ENCODE measurements at regions not wholly inside any gene's neighbourhood (a gene's known extent, or its start where the extent isn't known, plus 50 kb on each side); places are given as distances from the start of the nearest gene placed in this dataset.
A peak's percentile ranks its signal among the peaks of the same experiment; 100 is the strongest.

DNA sequence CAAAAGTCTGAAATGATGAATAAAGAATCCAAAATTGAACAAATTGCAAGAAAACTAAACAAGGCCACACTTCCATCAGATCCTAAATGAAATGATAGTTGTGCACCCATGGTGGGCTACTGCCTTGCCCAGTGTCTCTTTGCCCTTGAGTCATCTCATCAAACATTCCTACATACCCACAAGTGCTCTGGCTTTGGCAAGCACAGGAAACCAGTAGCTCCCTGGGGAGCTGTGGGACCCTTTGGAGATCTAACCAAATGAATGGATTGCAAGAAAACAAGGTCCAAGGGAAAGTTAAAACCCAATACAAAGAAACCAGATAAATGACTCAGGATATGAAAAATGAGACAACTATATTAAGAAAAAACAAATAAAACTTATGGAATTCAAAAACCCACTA, 129.8 kb upstream of the TMEM229A start:
- intact Hi-C loops (cut with micrococcal nuclease) = no loop called here
- ChIA-PET CTCF (interaction anchor here (0.7 to 2.8 kb wide), 4 partner anchors 8 to 622 kb away, joined by 3 to 8 read pairs (median 4); partner anchors contain the start of gene GPR37), POLR2A (no interaction called here)
- Mint-ChIP-seq H3K9me3 (ENCODE audit: unreplicated experiment) (no peaks in the 10 kb centered on the region), H3K4me3 (ENCODE audit: unreplicated experiment) (no peak overlapping the region), H3K4me1 (ENCODE audit: insufficient read depth, unreplicated experiment) (no peaks in the 10 kb centered on the region), H3K27ac (ENCODE audit: low read depth, unreplicated experiment) (no peak overlapping the region), H3K36me3 (ENCODE audit: insufficient read depth, unreplicated experiment) (no peaks in the 10 kb centered on the region), H3K27me3 (ENCODE audit: insufficient read depth, unreplicated experiment) (no peaks in the 10 kb centered on the region)
- TF ChIP-seq, protein P1, sequence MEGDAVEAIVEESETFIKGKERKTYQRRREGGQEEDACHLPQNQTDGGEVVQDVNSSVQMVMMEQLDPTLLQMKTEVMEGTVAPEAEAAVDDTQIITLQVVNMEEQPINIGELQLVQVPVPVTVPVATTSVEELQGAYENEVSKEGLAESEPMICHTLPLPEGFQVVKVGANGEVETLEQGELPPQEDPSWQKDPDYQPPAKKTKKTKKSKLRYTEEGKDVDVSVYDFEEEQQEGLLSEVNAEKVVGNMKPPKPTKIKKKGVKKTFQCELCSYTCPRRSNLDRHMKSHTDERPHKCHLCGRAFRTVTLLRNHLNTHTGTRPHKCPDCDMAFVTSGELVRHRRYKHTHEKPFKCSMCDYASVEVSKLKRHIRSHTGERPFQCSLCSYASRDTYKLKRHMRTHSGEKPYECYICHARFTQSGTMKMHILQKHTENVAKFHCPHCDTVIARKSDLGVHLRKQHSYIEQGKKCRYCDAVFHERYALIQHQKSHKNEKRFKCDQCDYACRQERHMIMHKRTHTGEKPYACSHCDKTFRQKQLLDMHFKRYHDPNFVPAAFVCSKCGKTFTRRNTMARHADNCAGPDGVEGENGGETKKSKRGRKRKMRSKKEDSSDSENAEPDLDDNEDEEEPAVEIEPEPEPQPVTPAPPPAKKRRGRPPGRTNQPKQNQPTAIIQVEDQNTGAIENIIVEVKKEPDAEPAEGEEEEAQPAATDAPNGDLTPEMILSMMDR (IDR thresholded peaks at IDR 0.05; ENCODE audit: unreplicated experiment) = no peak
- no TSS peak for BruUV-seq (replicated peaks)
- DNase-seq (ENCODE audit: unreplicated experiment) = peak; percentile 38

DNA sequence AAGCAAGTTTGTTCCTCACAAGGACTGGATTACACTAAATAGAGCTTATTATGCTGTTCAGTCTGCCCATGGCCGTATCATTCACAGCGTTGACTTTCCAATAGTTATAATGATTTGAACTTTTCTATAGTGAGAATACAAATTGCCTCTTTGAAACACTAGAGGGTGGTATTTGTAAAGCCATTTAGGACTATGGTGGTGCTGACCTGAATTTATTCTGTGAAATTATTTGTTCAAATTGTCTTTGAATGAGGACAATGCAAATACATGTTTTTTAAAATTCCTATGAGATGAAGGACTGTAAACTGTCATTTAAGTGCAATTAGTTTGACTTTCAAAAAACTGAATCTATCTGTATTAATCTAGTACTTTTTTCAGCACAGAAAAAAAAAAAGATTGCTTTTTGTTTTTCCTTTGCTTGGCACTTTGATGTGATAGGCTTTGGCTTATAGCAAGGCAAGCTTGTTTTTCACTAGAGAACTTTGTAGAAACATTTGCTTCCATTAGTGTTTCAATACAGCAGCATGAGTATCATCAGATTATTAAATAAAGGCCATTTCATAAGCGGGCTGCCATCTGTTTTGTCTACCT, 122.7 kb upstream of the TMEM229A start:
- no peaks in the 10 kb centered on the region for H3K27me3 Mint-ChIP-seq (ENCODE audit: insufficient read depth, unreplicated experiment)
- intact Hi-C loops (cut with micrococcal nuclease) = loop anchor here (1.0 to 10.0 kb wide), 5 partner anchors 51 to 701 kb away; partner anchors contain the start of gene GPR37
- no peaks in the 10 kb centered on the region for H3K9me3 Mint-ChIP-seq (ENCODE audit: unreplicated experiment)
- ChIA-PET POLR2A (interaction anchor here (1.1 to 1.8 kb wide), 2 partner anchors 15 to 610 kb away, joined by 3 to 4 read pairs; partner anchors contain the start of gene GPR37), CTCF (interaction anchor here (0.6 to 5.4 kb wide), 32 partner anchors 10 to 774 kb away, joined by 3 to 37 read pairs (median 4); partner anchors contain the start of genes GPR37 and POT1)
- no peak overlapping the region for H3K4me3 Mint-ChIP-seq (ENCODE audit: unreplicated experiment)
- no peak overlapping the region for H3K27ac Mint-ChIP-seq (ENCODE audit: low read depth, unreplicated experiment)
- peak; percentile 40 for DNase-seq (ENCODE audit: unreplicated experiment)
- BruUV-seq (replicated peaks) = no TSS peak
- TF ChIP-seq, protein P1 (IDR thresholded peaks at IDR 0.05; ENCODE audit: unreplicated experiment) = peak; percentile 58
- peaks cover 9% of the 10 kb centered on the region for H3K4me1 Mint-ChIP-seq (ENCODE audit: insufficient read depth, unreplicated experiment)
- no peaks in the 10 kb centered on the region for H3K36me3 Mint-ChIP-seq (ENCODE audit: insufficient read depth, unreplicated experiment)

DNA sequence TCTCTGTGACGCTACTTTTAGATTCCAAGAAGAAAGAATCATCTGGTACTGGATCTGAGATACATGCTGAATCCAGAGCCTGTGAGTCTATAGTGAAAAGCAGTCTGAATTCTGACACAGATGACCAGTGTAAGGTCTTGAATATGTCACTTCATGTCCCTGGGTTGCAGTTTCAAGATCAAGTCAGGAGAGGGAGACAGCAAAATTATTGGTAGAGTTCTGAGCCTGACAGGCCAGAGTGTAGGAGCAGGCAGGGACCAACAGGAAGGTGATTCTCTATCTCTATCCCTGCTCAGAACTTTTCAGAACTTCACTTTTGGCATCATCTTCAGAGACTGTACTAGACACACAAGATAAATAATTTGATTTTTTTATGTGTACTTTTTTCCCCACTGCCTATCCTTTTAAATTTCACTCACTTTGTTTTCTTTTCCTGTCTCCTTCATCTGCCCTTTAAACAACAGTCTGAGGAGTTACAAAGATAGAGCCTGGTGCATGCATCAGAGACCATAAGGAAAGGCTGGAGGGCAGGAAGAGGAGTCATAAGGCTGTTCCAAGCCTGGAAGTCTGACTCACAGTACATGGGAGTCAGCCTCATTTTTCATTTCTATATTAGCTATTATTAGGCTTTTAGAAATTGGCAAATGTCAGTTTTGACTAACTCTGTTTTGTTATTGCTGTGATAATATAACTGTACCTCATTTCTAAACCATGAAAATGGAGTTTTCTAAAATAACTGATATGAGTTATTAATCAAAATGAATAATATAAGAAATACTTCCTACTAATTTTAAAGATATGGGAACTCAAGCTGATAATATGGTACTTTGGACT, 120.2 kb upstream of the TMEM229A start:
- intact Hi-C loops (cut with micrococcal nuclease) = loop anchor here (2.0 to 10.0 kb wide), 2 partner anchors 48 to 356 kb away; no protein-coding TSS in a partner anchor

More for the DNA sequence above, 120.2 kb upstream of the TMEM229A start:
- Mint-ChIP-seq H3K36me3 (ENCODE audit: insufficient read depth, unreplicated experiment) (no peaks in the 10 kb centered on the region), H3K9me3 (ENCODE audit: unreplicated experiment) (no peaks in the 10 kb centered on the region), H3K27ac (ENCODE audit: low read depth, unreplicated experiment) (peak overlapping the region; percentile 75), H3K4me1 (ENCODE audit: insufficient read depth, unreplicated experiment) (peaks cover 9% of the 10 kb centered on the region), H3K27me3 (ENCODE audit: insufficient read depth, unreplicated experiment) (no peaks in the 10 kb centered on the region), H3K4me3 (ENCODE audit: unreplicated experiment) (no peak overlapping the region)
- DNase-seq (ENCODE audit: unreplicated experiment) = peak; percentile 62
- ChIA-PET CTCF (interaction anchor here (0.6 to 5.4 kb wide), 7 partner anchors 13 to 660 kb away, joined by 3 to 36 read pairs (median 15); partner anchors contain the start of gene GPR37), POLR2A (interaction anchor here (0.6 to 0.7 kb wide), 2 partner anchors 566 to 613 kb away, joined by 3 read pairs; partner anchors contain the start of gene GPR37)
- BruUV-seq (replicated peaks) = no TSS peak
- TF ChIP-seq, protein P1 (IDR thresholded peaks at IDR 0.05; ENCODE audit: unreplicated experiment) = peak; percentile 29

Data from MCF 10A (cell line).